Liver (tissue), 7 donors: ENCODE measurements at regions not wholly inside any gene's neighbourhood (a gene's known extent, or its start where the extent isn't known, plus 50 kb on each side); places are given as distances from the start of the nearest gene placed in this dataset.

Source experiments
- DNase-seq: peaks from one replicate; pipeline ENCODE4 v3.0.0-alpha.2; 2017; ENCODE audit warnings: low spot score
- H3K27ac ChIP-seq, 2 donors: one replicate each; pipeline ENCODE4 v1.7.0; 2013; ENCODE audit warnings: inconsistent platforms in 2 of 2, low read length in 2 of 2, control low read depth in 1 of 2, low read depth in 1 of 2, mild to moderate bottlenecking in 1 of 2
- H3K27me3 ChIP-seq, 4 donors: one replicate each; pipeline versions ENCODE4 v1.6.1 to v1.7.0; 2013; ENCODE audit warnings: low read length in 3 of 4, inconsistent platforms in 1 of 4, mild to moderate bottlenecking in 1 of 4, moderate library complexity in 1 of 4; ENCODE audit not compliant: control insufficient read depth in 4 of 4, insufficient read depth in 4 of 4
- H3K36me3 ChIP-seq, 4 donors: one replicate each; pipeline versions ENCODE4 v1.6.1 to v1.7.0; 2013; ENCODE audit warnings: low read length in 3 of 4, mild to moderate bottlenecking in 3 of 4, low read depth in 1 of 4, moderate library complexity in 1 of 4; ENCODE audit not compliant: control insufficient read depth in 4 of 4, insufficient read depth in 3 of 4
- H3K4me1 ChIP-seq, 4 donors: one replicate each; pipeline versions ENCODE4 v1.6.1 to v1.7.0; 2013; ENCODE audit warnings: low read length in 3 of 4, mild to moderate bottlenecking in 3 of 4, moderate library complexity in 1 of 4; ENCODE audit not compliant: control insufficient read depth in 4 of 4, insufficient read depth in 4 of 4
- H3K4me3 ChIP-seq, 3 donors: one replicate each; pipeline versions ENCODE4 v1.6.1 to v1.7.0; 2013; ENCODE audit warnings: low read length in 3 of 3, control low read depth in 1 of 3, low read depth in 1 of 3, mild to moderate bottlenecking in 1 of 3
- H3K9ac ChIP-seq, 2 donors: one replicate each; pipeline ENCODE4 v1.7.0; 2013; ENCODE audit warnings: low read length in 2 of 2, mild to moderate bottlenecking in 2 of 2, moderate library complexity in 2 of 2, control low read depth in 1 of 2, low read depth in 1 of 2
- H3K9me3 ChIP-seq, 4 donors: one replicate each; pipeline versions ENCODE4 v1.6.1 to v1.7.0; 2013; ENCODE audit warnings: low read length in 3 of 4; ENCODE audit not compliant: control insufficient read depth in 4 of 4
- EGR1 ChIP-seq, 2 donors: IDR thresholded peaks; 2 replicates each; pipeline ENCODE4 v1.6.1; 2016 to 2018; ENCODE audit warnings: antibody characterized with exemption in 2 of 2, low read depth in 2 of 2
- FOXA2 ChIP-seq: IDR thresholded peaks from 2 replicates; pipeline ENCODE4 v1.6.1; 2016; ENCODE audit warnings: antibody characterized with exemption
- GABPA ChIP-seq, 2 donors: IDR thresholded peaks in 1 of 2; conservative IDR thresholded peaks in 1 of 2; 2 replicates each; pipeline ENCODE4 v1.6.1; 2016; ENCODE audit warnings: antibody characterized with exemption in 2 of 2, mild to moderate bottlenecking in 1 of 2, moderate library complexity in 1 of 2
- HNF4A ChIP-seq, 2 donors: conservative IDR thresholded peaks; 2 replicates each; pipeline ENCODE4 v1.6.1; 2016; ENCODE audit warnings: antibody characterized with exemption in 2 of 2, mild to moderate bottlenecking in 2 of 2
- HNF4G ChIP-seq: IDR thresholded peaks from 2 replicates; pipeline ENCODE4 v1.6.1; 2016; ENCODE audit warnings: antibody characterized with exemption
- JUND ChIP-seq, 2 donors: IDR thresholded peaks; 2 replicates each; pipeline ENCODE4 v1.6.1; 2016; ENCODE audit warnings: antibody characterized with exemption in 2 of 2
- MAX ChIP-seq: IDR thresholded peaks from 2 replicates; pipeline ENCODE4 v1.6.1; 2016; ENCODE audit warnings: antibody characterized with exemption
- RAD21 ChIP-seq, 2 donors: IDR thresholded peaks; 2 replicates each; pipeline ENCODE4 v1.6.1; 2016; ENCODE audit warnings: antibody characterized with exemption in 2 of 2, mild to moderate bottlenecking in 2 of 2
- RXRA ChIP-seq, 2 donors: IDR thresholded peaks; 2 replicates each; pipeline ENCODE4 v1.6.1; 2017 to 2018; ENCODE audit warnings: antibody characterized with exemption in 2 of 2, mild to moderate bottlenecking in 1 of 2
- SP1 ChIP-seq: IDR thresholded peaks from 2 replicates; pipeline ENCODE4 v1.6.1; 2018; ENCODE audit warnings: antibody characterized with exemption, mild to moderate bottlenecking
- TAF1 ChIP-seq: conservative IDR thresholded peaks from 2 replicates; pipeline ENCODE4 v1.6.1; 2016; ENCODE audit warnings: antibody characterized with exemption, mild to moderate bottlenecking
- YY1 ChIP-seq: IDR thresholded peaks from 2 replicates; pipeline ENCODE4 v1.6.1; 2016; ENCODE audit warnings: antibody characterized with exemption, mild to moderate bottlenecking
- WGBS: extraction: QIAGEN DNeasy Blood & Tissue Kit; methylation state at CpG from one replicate; pipeline ENCODE4 v1.1.7; 2013; 5-methylcytosine and 5-hydroxymethylcytosine counted together
- TF ChIP-seq, protein P1 (sequence below): IDR thresholded peaks from 2 replicates; pipeline ENCODE4 v1.6.1; 2016; ENCODE audit warnings: antibody characterized with exemption
- TF ChIP-seq, protein P2 (sequence below): IDR thresholded peaks from 2 replicates; pipeline ENCODE4 v1.6.1; 2016; ENCODE audit warnings: antibody characterized with exemption, mild to moderate bottlenecking
- donor health status: healthy.
- donor health status: healthy.
- donor health status: healthy.
- donor health status: healthy.

- TF ChIP-seq TAF1 (no peak), HNF4G (no peak), HNF4A (conservative IDR thresholded peaks at IDR 0.05) (no peak), JUND (IDR thresholded peaks at IDR 0.05) (no peak), YY1 (no peak), MAX (no peak), FOXA2 (no peak), EGR1 (IDR thresholded peaks at IDR 0.05; ENCODE audit: low read depth in 2 of 2) (no peak)
- no peak for DNase-seq
- Histone ChIP-seq H3K36me3 (no peaks in the 10 kb centered on the region), H3K4me3 (no peak overlapping the region), H3K27ac (no peak overlapping the region), H3K9ac (no peak overlapping the region), H3K4me1 (no peaks in the 10 kb centered on the region), H3K27me3 (no peaks in the 10 kb centered on the region), H3K9me3 (no peaks in the 10 kb centered on the region)
- WGBS = 69% methylated on average over 5 of the region's 5 CpGs
Measured at GRCh38 chr11:128222245-128222884, 365.0 kb downstream of the ETS1 start.

DNA sequence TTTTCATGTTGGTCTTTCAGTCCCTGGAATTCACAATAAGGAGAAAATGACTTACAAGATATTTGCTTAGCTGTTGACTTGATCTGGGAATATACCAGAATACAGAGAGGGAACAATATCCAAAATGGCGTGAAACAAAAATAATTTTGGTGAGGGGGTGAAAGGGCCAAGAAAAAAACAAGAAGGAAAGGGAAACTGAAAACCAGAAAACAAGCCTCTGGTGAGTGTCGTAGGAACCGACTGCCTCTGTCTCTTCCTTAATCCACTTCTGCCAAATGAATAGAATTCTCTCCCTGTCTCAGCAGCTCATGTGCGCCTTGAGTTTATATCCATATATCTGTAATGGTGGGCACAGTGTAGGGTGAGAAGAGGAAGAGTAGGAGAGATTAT lies 367.6 kb downstream of the ETS1 start:
- Histone ChIP-seq H3K36me3 (no peaks in the 10 kb centered on the region), H3K9me3 (peaks cover 0 to 1% (median 0%) of the 10 kb centered on the region in 4 donors), H3K27ac (no peak overlapping the region), H3K9ac (no peak overlapping the region), H3K27me3 (no peaks in the 10 kb centered on the region), H3K4me3 (no peak overlapping the region), H3K4me1 (no peaks in the 10 kb centered on the region)
- DNase-seq = no peak
- WGBS = 68% methylated on average over 4 of the region's 4 CpGs
- no peak for TF ChIP-seq FOXA2
- no peak for TF ChIP-seq TAF1
- no peak for TF ChIP-seq GABPA (IDR thresholded peaks at IDR 0.05 in 1 of 2, conservative IDR thresholded peaks at IDR 0.05 in 1 of 2)
- no peak for TF ChIP-seq HNF4A (conservative IDR thresholded peaks at IDR 0.05)
- no peak for TF ChIP-seq HNF4G
- TF ChIP-seq SP1 = no peak
- TF ChIP-seq RAD21 (IDR thresholded peaks at IDR 0.05) = no peak
- TF ChIP-seq, protein P1, sequence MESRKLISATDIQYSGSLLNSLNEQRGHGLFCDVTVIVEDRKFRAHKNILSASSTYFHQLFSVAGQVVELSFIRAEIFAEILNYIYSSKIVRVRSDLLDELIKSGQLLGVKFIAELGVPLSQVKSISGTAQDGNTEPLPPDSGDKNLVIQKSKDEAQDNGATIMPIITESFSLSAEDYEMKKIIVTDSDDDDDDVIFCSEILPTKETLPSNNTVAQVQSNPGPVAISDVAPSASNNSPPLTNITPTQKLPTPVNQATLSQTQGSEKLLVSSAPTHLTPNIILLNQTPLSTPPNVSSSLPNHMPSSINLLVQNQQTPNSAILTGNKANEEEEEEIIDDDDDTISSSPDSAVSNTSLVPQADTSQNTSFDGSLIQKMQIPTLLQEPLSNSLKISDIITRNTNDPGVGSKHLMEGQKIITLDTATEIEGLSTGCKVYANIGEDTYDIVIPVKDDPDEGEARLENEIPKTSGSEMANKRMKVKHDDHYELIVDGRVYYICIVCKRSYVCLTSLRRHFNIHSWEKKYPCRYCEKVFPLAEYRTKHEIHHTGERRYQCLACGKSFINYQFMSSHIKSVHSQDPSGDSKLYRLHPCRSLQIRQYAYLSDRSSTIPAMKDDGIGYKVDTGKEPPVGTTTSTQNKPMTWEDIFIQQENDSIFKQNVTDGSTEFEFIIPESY = no peak
- TF ChIP-seq RXRA (IDR thresholded peaks at IDR 0.05) = no peak
- no peak for TF ChIP-seq EGR1 (IDR thresholded peaks at IDR 0.05; ENCODE audit: low read depth in 2 of 2)
- TF ChIP-seq, protein P2, sequence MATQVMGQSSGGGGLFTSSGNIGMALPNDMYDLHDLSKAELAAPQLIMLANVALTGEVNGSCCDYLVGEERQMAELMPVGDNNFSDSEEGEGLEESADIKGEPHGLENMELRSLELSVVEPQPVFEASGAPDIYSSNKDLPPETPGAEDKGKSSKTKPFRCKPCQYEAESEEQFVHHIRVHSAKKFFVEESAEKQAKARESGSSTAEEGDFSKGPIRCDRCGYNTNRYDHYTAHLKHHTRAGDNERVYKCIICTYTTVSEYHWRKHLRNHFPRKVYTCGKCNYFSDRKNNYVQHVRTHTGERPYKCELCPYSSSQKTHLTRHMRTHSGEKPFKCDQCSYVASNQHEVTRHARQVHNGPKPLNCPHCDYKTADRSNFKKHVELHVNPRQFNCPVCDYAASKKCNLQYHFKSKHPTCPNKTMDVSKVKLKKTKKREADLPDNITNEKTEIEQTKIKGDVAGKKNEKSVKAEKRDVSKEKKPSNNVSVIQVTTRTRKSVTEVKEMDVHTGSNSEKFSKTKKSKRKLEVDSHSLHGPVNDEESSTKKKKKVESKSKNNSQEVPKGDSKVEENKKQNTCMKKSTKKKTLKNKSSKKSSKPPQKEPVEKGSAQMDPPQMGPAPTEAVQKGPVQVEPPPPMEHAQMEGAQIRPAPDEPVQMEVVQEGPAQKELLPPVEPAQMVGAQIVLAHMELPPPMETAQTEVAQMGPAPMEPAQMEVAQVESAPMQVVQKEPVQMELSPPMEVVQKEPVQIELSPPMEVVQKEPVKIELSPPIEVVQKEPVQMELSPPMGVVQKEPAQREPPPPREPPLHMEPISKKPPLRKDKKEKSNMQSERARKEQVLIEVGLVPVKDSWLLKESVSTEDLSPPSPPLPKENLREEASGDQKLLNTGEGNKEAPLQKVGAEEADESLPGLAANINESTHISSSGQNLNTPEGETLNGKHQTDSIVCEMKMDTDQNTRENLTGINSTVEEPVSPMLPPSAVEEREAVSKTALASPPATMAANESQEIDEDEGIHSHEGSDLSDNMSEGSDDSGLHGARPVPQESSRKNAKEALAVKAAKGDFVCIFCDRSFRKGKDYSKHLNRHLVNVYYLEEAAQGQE = no peak
- TF ChIP-seq JUND (IDR thresholded peaks at IDR 0.05) = no peak
- no peak for TF ChIP-seq YY1
